Heart left ventricle (tissue), 16 donors: ENCODE measurements at regions not wholly inside any gene's neighbourhood (a gene's known extent, or its start where the extent isn't known, plus 50 kb on each side); places are given as distances from the start of the nearest gene placed in this dataset.

ENCODE experiments used
- ATAC-seq, 4 donors: fragments of 200-7000 bp; cut with Tn5 transposase; one replicate each; pipeline ENCODE4 v1.9.1; 2020 to 2022; ENCODE audit warnings: moderate library complexity in 4 of 4, mild to moderate bottlenecking in 3 of 4, moderate number of reproducible peaks in 1 of 4
- DNase-seq, 5 donors: peaks; one replicate each; pipeline ENCODE4 v3.0.0-alpha.2; 2020
- H3K27ac ChIP-seq, 12 donors: fragments of 200-600 bp; sonication (generic) in 4 of 12; one replicate each; pipeline versions ENCODE4 v1.5.0 to v1.8.0; 2016 to 2022; ENCODE audit warnings: mild to moderate bottlenecking in 2 of 12
- H3K27me3 ChIP-seq, 9 donors: fragments of 200-600 bp; sonication (generic) in 2 of 9; one replicate each; pipeline versions ENCODE4 v1.5.1 to v1.8.0; 2016 to 2022; ENCODE audit warnings: mild to moderate bottlenecking in 3 of 9
- H3K36me3 ChIP-seq, 9 donors: fragments of 200-600 bp; sonication (generic) in 2 of 9; one replicate each; pipeline versions ENCODE4 v1.5.0 to v1.8.0; 2018 to 2022; ENCODE audit warnings: mild to moderate bottlenecking in 2 of 9
- H3K4me1 ChIP-seq, 12 donors: fragments of 200-600 bp; sonication (generic) in 4 of 12; one replicate each; pipeline versions ENCODE4 v1.5.0 to v1.8.0; 2016 to 2022; ENCODE audit warnings: mild to moderate bottlenecking in 3 of 12
- H3K4me3 ChIP-seq, 12 donors: fragments of 200-600 bp; sonication (generic) in 4 of 12; one replicate each; pipeline versions ENCODE4 v1.5.0 to v1.8.0; 2017 to 2022; ENCODE audit warnings: mild to moderate bottlenecking in 9 of 12, moderate library complexity in 4 of 12
- H3K9me3 ChIP-seq, 12 donors: fragments of 200-600 bp; sonication (generic) in 4 of 12; one replicate each; pipeline versions ENCODE4 v1.5.0 to v1.8.0; 2016 to 2022; ENCODE audit warnings: mild to moderate bottlenecking in 1 of 12
- POLR2A ChIP-seq, 2 donors: fragments of 450-650 bp; IDR thresholded peaks; one replicate each; pipeline ENCODE4 v1.6.1; 2017; ENCODE audit warnings: antibody characterized with exemption in 2 of 2, mild to moderate bottlenecking in 2 of 2, moderate library complexity in 2 of 2
- WGBS, 4 donors: extraction: QIAGEN DNeasy Blood & Tissue Kit in 2 of 4; methylation state at CpG; one replicate each; pipeline versions ENCODE4 v1.1.5 to v1.1.7; 2013 to 2018; 5-methylcytosine and 5-hydroxymethylcytosine counted together
- intact Hi-C, 10 donors: fragments of 100-400 bp; cut with DNase I; formaldehyde crosslinking; loops; one replicate each; pipeline versions ENCODE4 v1.11.1 to v1.14.2; 2022
- TF ChIP-seq, protein P1 (sequence below), 12 donors: fragments of 200-600 bp; sonication (generic) in 4 of 12; IDR thresholded peaks; one replicate each; pipeline versions ENCODE4 v1.5.0 to v1.8.0; 2018 to 2022; ENCODE audit warnings: antibody characterized with exemption in 12 of 12, mild to moderate bottlenecking in 5 of 12
- donor health status: ischemic (EF 13 %, LVEDD 7.1; RV severe dilation, severe dysfunction).
- donor health status: healthy with polysubstance abuse.
- donor health status: DM: no; HTN: yes; CAD: no.
- donor health status: DM: no; HTN: no; CAD: no.
- donor health status: ischemic (EF 25% LVEDD 6.9; RV normal size, moderate dysfunction).
- donor health status: ischemic (EF 25% LVEDD 5.7; RV mildly dilated, moderate dysfunction).
- donor health status: healthy.
- donor health status: DM: yes; HTN: yes; CAD: no.
- donor health status: ischemic (EF 35%, LVEDD 5.7; RV mildly dilated, moderate dysfunction).
- donor health status: nonischemic (EF 11% LVEDD 7.7; RV severe dilation, severe dysfunction).
- donor health status: DM: yes; HTN: yes; CAD: no.
- donor health status: PGD.
- donor health status: ischemic (EF 29% LVEDD 5.4; RV normal size, mild dysfunction).
- donor health status: nonischemic (EF 23%, LVEDD 6.1; RV moderate dilation, normal function).

DNA sequence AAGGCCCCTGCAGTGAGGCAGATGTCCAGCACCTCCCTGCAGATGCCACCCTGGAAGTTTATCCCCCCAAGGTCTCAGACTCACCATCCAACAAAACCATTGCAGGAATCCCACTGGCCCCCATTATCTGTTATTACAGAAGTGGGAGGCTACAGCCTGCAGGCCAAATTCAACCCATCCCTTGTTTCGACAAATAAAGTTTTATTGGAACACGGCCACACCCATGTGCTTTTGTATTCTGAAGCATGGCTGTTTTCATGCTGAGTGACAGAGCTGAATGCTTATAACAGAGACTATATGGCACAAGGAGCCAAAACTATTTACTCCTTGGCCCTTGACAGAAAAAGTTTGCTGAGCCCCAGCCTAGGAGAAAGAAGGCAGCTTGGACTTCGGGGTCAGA, 428.8 kb downstream of the CDK5RAP2 start:
- no peak overlapping the region for H3K4me3 ChIP-seq
- intact Hi-C loops: loop anchor here in 1 of 10 donors (10.0 kb wide), 1 partner anchor 64 kb away; no protein-coding TSS in a partner anchor
- H3K27me3 ChIP-seq: peaks cover 0 to 15% (median 0%) of the 10 kb centered on the region in 9 donors
- no peak for ATAC-seq
- H3K4me1 ChIP-seq: peaks cover 0 to 4% (median 0%) of the 10 kb centered on the region in 12 donors
- H3K9me3 ChIP-seq: no peaks in the 10 kb centered on the region
- TF ChIP-seq, protein P1, sequence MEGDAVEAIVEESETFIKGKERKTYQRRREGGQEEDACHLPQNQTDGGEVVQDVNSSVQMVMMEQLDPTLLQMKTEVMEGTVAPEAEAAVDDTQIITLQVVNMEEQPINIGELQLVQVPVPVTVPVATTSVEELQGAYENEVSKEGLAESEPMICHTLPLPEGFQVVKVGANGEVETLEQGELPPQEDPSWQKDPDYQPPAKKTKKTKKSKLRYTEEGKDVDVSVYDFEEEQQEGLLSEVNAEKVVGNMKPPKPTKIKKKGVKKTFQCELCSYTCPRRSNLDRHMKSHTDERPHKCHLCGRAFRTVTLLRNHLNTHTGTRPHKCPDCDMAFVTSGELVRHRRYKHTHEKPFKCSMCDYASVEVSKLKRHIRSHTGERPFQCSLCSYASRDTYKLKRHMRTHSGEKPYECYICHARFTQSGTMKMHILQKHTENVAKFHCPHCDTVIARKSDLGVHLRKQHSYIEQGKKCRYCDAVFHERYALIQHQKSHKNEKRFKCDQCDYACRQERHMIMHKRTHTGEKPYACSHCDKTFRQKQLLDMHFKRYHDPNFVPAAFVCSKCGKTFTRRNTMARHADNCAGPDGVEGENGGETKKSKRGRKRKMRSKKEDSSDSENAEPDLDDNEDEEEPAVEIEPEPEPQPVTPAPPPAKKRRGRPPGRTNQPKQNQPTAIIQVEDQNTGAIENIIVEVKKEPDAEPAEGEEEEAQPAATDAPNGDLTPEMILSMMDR (IDR thresholded peaks at IDR 0.05): no peak
- no peak for TF ChIP-seq POLR2A (IDR thresholded peaks at IDR 0.05)
- no peaks in the 10 kb centered on the region for H3K36me3 ChIP-seq
- H3K27ac ChIP-seq: no peak overlapping the region
- WGBS, 4 donors: 78 to 88% (median 87%) methylated on average over 3 of the region's 3 CpGs
- DNase-seq: no peak

DNA sequence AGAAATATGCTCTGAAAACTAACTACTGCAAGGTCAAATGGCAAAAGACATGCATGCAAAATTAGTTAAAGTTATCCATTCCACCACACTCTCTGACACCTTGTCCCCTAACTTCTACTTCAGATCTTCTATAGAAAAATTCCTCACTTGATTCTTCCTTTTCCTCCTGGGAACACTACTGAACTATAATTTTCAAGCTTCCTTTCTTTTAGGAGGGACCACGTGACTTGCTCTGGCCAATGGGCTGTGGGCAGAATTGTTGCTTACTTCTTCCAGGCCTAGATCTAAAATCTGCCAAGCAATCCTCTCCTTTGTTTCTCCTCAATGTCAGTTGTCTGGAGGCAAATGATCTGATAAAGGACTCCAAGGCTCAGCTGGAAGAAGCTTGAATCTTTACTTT, 441.0 kb downstream of the CDK5RAP2 start:
- Histone ChIP-seq H3K4me1 (no peaks in the 10 kb centered on the region), H3K9me3 (peaks cover 0 to 3% (median 0%) of the 10 kb centered on the region in 12 donors), H3K27ac (no peak overlapping the region), H3K27me3 (peaks cover 0 to 4% (median 0%) of the 10 kb centered on the region in 9 donors), H3K4me3 (no peak overlapping the region), H3K36me3 (no peaks in the 10 kb centered on the region)
- DNase-seq (no peak), ATAC-seq (no peak)
- TF ChIP-seq, protein P1 (IDR thresholded peaks at IDR 0.05): no peak
- no peak for TF ChIP-seq POLR2A (IDR thresholded peaks at IDR 0.05)
- WGBS, 4 donors: 73 to 86% (median 79%) methylated on average over 1 of the region's 1 CpG
- intact Hi-C loops: no loop called here

DNA sequence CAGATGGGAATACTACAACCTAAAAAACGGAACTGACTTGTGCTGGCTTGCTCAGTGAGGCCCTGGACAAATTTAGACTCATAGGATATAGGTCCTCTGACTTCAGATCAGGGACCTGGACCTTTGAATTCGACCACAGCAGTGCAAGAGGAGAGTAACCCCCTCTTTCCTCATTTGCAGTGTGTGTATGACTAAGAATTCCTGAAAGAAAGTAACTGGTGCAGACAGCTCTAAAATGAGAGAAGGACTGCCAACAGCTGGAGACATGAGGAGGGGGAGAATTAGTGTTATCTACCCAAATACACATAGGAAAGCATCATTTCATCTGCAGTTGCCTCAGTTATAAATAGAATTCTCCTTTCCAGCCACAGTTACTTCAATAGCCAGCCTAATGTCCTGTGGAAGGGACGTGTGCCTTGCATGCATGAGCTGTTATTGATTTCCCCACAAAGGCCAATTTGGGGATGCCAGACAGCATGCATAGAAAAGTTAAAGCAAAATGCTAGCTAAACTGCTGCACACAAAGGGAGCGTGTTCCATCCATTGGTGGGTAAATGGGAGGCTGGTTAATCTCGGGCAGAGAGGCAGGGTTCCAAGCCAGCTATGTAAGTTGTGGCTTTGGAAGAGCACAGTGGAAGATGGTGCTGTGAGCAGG, 442.7 kb downstream of the CDK5RAP2 start:
- Histone ChIP-seq H3K9me3 (peaks cover 0 to 4% (median 0%) of the 10 kb centered on the region in 12 donors), H3K27ac (no peak overlapping the region), H3K27me3 (peaks cover 0 to 4% (median 0%) of the 10 kb centered on the region in 9 donors), H3K4me3 (no peak overlapping the region), H3K4me1 (no peaks in the 10 kb centered on the region), H3K36me3 (no peaks in the 10 kb centered on the region)
- intact Hi-C loops: no loop called here
- ATAC-seq (no peak), DNase-seq (no peak)
- TF ChIP-seq POLR2A (IDR thresholded peaks at IDR 0.05): no peak
- TF ChIP-seq, protein P1 (IDR thresholded peaks at IDR 0.05): no peak
- 41 to 50% (median 41%) methylated on average over 5 of the region's 5 CpGs for WGBS, 4 donors

DNA sequence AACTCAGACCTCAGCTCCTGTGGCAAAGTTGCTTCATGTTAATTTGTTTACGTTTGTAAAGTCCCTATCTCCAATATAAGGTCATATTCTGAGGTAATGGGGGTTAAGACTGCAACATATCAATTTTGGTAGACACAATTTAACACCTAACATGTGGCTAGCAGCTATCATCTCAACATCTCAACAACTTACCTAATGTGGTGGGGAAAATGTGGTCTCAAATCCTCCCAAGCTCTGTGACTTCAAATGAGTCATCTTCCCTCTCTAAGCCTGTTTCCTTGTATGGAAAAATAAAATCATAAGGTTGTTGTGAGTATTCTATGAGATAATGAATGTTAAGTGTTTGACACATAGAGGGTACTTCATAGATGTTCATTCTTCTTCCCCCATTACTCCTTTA, 443.3 kb downstream of the CDK5RAP2 start:
- DNase-seq (no peak), ATAC-seq (no peak)
- no peaks in the 10 kb centered on the region for H3K36me3 ChIP-seq
- H3K27ac ChIP-seq: no peak overlapping the region
- peaks cover 0 to 4% (median 0%) of the 10 kb centered on the region in 9 donors for H3K27me3 ChIP-seq
- H3K4me3 ChIP-seq: no peak overlapping the region
- TF ChIP-seq, protein P1 (IDR thresholded peaks at IDR 0.05): no peak
- TF ChIP-seq POLR2A (IDR thresholded peaks at IDR 0.05): no peak
- H3K9me3 ChIP-seq: peaks cover 0 to 4% (median 0%) of the 10 kb centered on the region in 12 donors
- intact Hi-C loops: no loop called here
- H3K4me1 ChIP-seq: no peaks in the 10 kb centered on the region
- WGBS, 4 donors: 45 to 53% (median 49%) methylated on average over 1 of the region's 1 CpG
